H1 (cell line): ENCODE measurements at regions not wholly inside any gene's neighbourhood (a gene's known extent, or its start where the extent isn't known, plus 50 kb on each side); places are given as distances from the start of the nearest gene placed in this dataset.

Source experiments
- CTCF ChIA-PET: fragments of 300-600 bp; sonication (Branson Sonifier 250); formaldehyde crosslinking; loops from one replicate; lab custom pipeline; 2021; ENCODE audit not compliant: partially characterized antibody; lab: Charles Lee
- POLR2A ChIA-PET: fragments of 300-600 bp; sonication (Branson Sonifier 250); formaldehyde crosslinking; loops from one replicate; lab custom pipeline; 2021; ENCODE audit warnings: inconsistent platforms; ENCODE audit not compliant: partially characterized antibody; lab: Charles Lee
- DNase-seq, 2 experiments: peaks; one replicate each; pipeline versions ENCODE4 v3.0.0 to v3.0.0-alpha.2; 2010 to 2022; ENCODE audit warnings: low spot score in 2 of 2, low read depth in 1 of 2, mixed read lengths in 1 of 2
- FAIRE-seq: peaks from 2 replicates; lab custom pipeline; 2011; peaks lifted over from hg19 to GRCh38; lab: Jason Lieb, UNC
- H2AFZ ChIP-seq: 2 replicates; pipeline ENCODE4 v1.8.1; 2012; ENCODE audit warnings: low read length, inconsistent platforms
- H2AK5ac ChIP-seq: 2 replicates; pipeline ENCODE4 v1.6.1; 2013; ENCODE audit warnings: low read depth, low read length
- H2BK120ac ChIP-seq: replicated peaks from 2 replicates; pipeline ENCODE3; 2013; ENCODE audit warnings: low read depth, low read length, inconsistent platforms
- H2BK12ac ChIP-seq: 2 replicates; pipeline ENCODE4 v1.6.1; 2013; ENCODE audit warnings: low read depth, low read length
- H2BK15ac ChIP-seq: 2 replicates; pipeline ENCODE4 v1.6.1; 2013; ENCODE audit warnings: low read length
- H2BK20ac ChIP-seq: 2 replicates; pipeline ENCODE4 v1.6.1; 2013; ENCODE audit warnings: low read length
- H2BK5ac ChIP-seq: 2 replicates; pipeline ENCODE4 v1.6.1; 2013; ENCODE audit warnings: low read depth, low read length
- H3K14ac ChIP-seq: 2 replicates; pipeline ENCODE4 v1.6.1; 2013; ENCODE audit warnings: inconsistent platforms; ENCODE audit not compliant: insufficient read length
- H3K18ac ChIP-seq: 2 replicates; pipeline ENCODE4 v1.6.1; 2013; ENCODE audit warnings: low read length; ENCODE audit errors: extremely low read depth
- H3K23ac ChIP-seq: 2 replicates; pipeline ENCODE4 v1.6.1; 2013; ENCODE audit warnings: inconsistent platforms; ENCODE audit not compliant: insufficient read length
- H3K23me2 ChIP-seq: 2 replicates; pipeline ENCODE4 v1.6.1; 2013; ENCODE audit warnings: low read depth, low read length
- H3K27ac ChIP-seq: 2 replicates; pipeline ENCODE4 v1.6.1; 2011; ENCODE audit warnings: low read depth, low read length, inconsistent platforms
- H3K27me3 ChIP-seq, 4 experiments: replicated peaks in 1 of 4; 1 replicate in 1 of 4; 2 replicates in 3 of 4; pipeline versions ENCODE4 v1.6.1 to v1.8.1; 2011 to 2013; ENCODE audit warnings: low read length in 3 of 4, mild to moderate bottlenecking in 3 of 4, inconsistent platforms in 2 of 4, mixed read lengths in 2 of 4, moderate library complexity in 1 of 4; ENCODE audit not compliant: control insufficient read depth in 3 of 4, insufficient read depth in 3 of 4; ENCODE audit errors: extremely low read depth in 1 of 4
- H3K36me3 ChIP-seq, 4 experiments: 2 replicates each; pipeline versions ENCODE4 v1.6.1 to v1.8.1; 2011 to 2013; ENCODE audit warnings: mild to moderate bottlenecking in 4 of 4, low read length in 3 of 4, moderate library complexity in 2 of 4, control low read depth in 1 of 4, inconsistent platforms in 1 of 4; ENCODE audit not compliant: insufficient read depth in 4 of 4, control insufficient read depth in 2 of 4
- H3K4ac ChIP-seq: replicated peaks from 2 replicates; pipeline ENCODE3; 2013; ENCODE audit warnings: low read length, low read depth, mixed read lengths, inconsistent platforms; ENCODE audit not compliant: insufficient read length
- H3K4me1 ChIP-seq, 4 experiments: replicated peaks in 1 of 4; 1 replicate in 1 of 4; 2 replicates in 3 of 4; pipeline versions ENCODE4 v1.6.1 to v1.8.1; 2011 to 2013; ENCODE audit warnings: low read length in 3 of 4, inconsistent platforms in 2 of 4, mixed read lengths in 1 of 4; ENCODE audit not compliant: insufficient read depth in 4 of 4, control insufficient read depth in 3 of 4
- H3K4me2 ChIP-seq, 2 experiments: 2 replicates each; pipeline versions ENCODE4 v1.6.1 to v1.8.1; 2011 to 2013; ENCODE audit warnings: low read depth in 2 of 2, low read length in 2 of 2, control low read depth in 1 of 2, inconsistent platforms in 1 of 2, mild to moderate bottlenecking in 1 of 2; ENCODE audit not compliant: insufficient read depth in 1 of 2
- H3K4me3 ChIP-seq, 4 experiments: fragments of 200-600, 300-600 bp in 1 of 4; sonication (generic), shearing (Covaris generic), sonication (Bioruptor Twin) in 1 of 4; 2 replicates each; pipeline versions ENCODE4 v1.5.1 to v1.8.1; 2011 to 2016; ENCODE audit warnings: low read length in 4 of 4, low read depth in 3 of 4, control low read depth in 2 of 4, inconsistent platforms in 2 of 4, mild to moderate bottlenecking in 2 of 4, mixed read lengths in 1 of 4, moderate library complexity in 1 of 4; ENCODE audit not compliant: insufficient read depth in 2 of 4; ENCODE audit errors: extremely low read depth in 1 of 4
- H3K56ac ChIP-seq: replicated peaks from 2 replicates; pipeline ENCODE3; 2013; ENCODE audit warnings: low read depth, mild to moderate bottlenecking, mixed read lengths, low read length, inconsistent platforms; ENCODE audit not compliant: insufficient read length
- H3K79me1 ChIP-seq: 2 replicates; pipeline ENCODE4 v1.6.1; 2013; ENCODE audit warnings: low read depth, low read length, control low read depth
- H3K79me2 ChIP-seq, 2 experiments: 2 replicates each; pipeline versions ENCODE4 v1.6.1 to v1.8.1; 2012 to 2013; ENCODE audit warnings: low read length in 2 of 2, mild to moderate bottlenecking in 2 of 2, inconsistent platforms in 1 of 2; ENCODE audit not compliant: insufficient read depth in 2 of 2, control insufficient read depth in 1 of 2
- H3K9ac ChIP-seq, 4 experiments: replicated peaks in 1 of 4; 1 replicate in 1 of 4; 2 replicates in 3 of 4; pipeline versions ENCODE4 v1.6.1 to v1.8.1; 2011 to 2013; ENCODE audit warnings: low read depth in 3 of 4, low read length in 3 of 4, control low read depth in 2 of 4, mild to moderate bottlenecking in 2 of 4, moderate library complexity in 2 of 4, inconsistent platforms in 1 of 4; ENCODE audit errors: extremely low read depth in 1 of 4
- H3K9me3 ChIP-seq, 2 experiments: 2 replicates each; pipeline versions ENCODE4 v1.6.1 to v1.8.1; 2012 to 2013; ENCODE audit warnings: mild to moderate bottlenecking in 2 of 2, moderate library complexity in 2 of 2, control low read depth in 1 of 2, inconsistent platforms in 1 of 2, low read depth in 1 of 2, low read length in 1 of 2, mixed read lengths in 1 of 2; ENCODE audit not compliant: insufficient read depth in 2 of 2
- H4K20me1 ChIP-seq, 2 experiments: replicated peaks in 1 of 2; 2 replicates each; pipeline versions ENCODE3 to v1.8.1; 2011 to 2013; ENCODE audit warnings: inconsistent platforms in 2 of 2, low read length in 2 of 2, mild to moderate bottlenecking in 1 of 2; ENCODE audit not compliant: insufficient read depth in 2 of 2, control insufficient read depth in 1 of 2
- H4K5ac ChIP-seq: 2 replicates; pipeline ENCODE4 v1.6.1; 2013; ENCODE audit warnings: low read length, low read depth, mixed read lengths, inconsistent platforms; ENCODE audit not compliant: insufficient read length
- H4K8ac ChIP-seq: 2 replicates; pipeline ENCODE4 v1.8.0; 2013; ENCODE audit warnings: mild to moderate bottlenecking, moderate library complexity, low read length, inconsistent platforms; ENCODE audit not compliant: insufficient read depth; ENCODE audit errors: extremely low read depth
- H4K91ac ChIP-seq: replicated peaks from 2 replicates; pipeline ENCODE3; 2013; ENCODE audit warnings: low read length, mixed read lengths, inconsistent platforms; ENCODE audit not compliant: insufficient read length
- E2F6 ChIP-seq: IDR thresholded peaks from 2 replicates; pipeline ENCODE4 v1.6.1; 2012; ENCODE audit warnings: inconsistent platforms
- RAD21 ChIP-seq, 2 experiments: IDR thresholded peaks in 1 of 2; conservative IDR thresholded peaks in 1 of 2; 2 replicates each; pipeline ENCODE4 v1.6.1; 2011; ENCODE audit warnings: low read depth in 2 of 2, low read length in 2 of 2, improper control_type of control experiment in 1 of 2, inconsistent platforms in 1 of 2, mild to moderate bottlenecking in 1 of 2, moderate library complexity in 1 of 2
- WGBS, 2 experiments: shearing (Covaris generic) in 1 of 2; methylation state at CpG; one replicate each; pipeline versions ENCODE4 v1.1.6 to v1.1.7; 2013 to 2015; ENCODE audit warnings: low lambda C conversion rate in 2 of 2, mixed read lengths in 2 of 2, inconsistent platforms in 1 of 2, low coverage in 1 of 2, missing lambda C conversion rate in 1 of 2; ENCODE audit not compliant: insufficient replicate concordance in 2 of 2, insufficient coverage in 1 of 2, insufficient read length in 1 of 2; ENCODE audit errors: extremely low coverage in 1 of 2, missing lambda C conversion rate in 1 of 2; 5-methylcytosine and 5-hydroxymethylcytosine counted together
- TF ChIP-seq, protein P1 (sequence below), 3 experiments: IDR thresholded peaks; 1 replicate in 2 of 3; 2 replicates in 1 of 3; pipeline versions ENCODE4 v1.5.1 to v1.6.1; 2011; ENCODE audit warnings: low read length in 3 of 3, mild to moderate bottlenecking in 3 of 3, inconsistent platforms in 2 of 3, low read depth in 1 of 3, moderate library complexity in 1 of 3; ENCODE audit not compliant: insufficient read depth in 1 of 3; ENCODE audit errors: control extremely low read depth in 1 of 3

DNA sequence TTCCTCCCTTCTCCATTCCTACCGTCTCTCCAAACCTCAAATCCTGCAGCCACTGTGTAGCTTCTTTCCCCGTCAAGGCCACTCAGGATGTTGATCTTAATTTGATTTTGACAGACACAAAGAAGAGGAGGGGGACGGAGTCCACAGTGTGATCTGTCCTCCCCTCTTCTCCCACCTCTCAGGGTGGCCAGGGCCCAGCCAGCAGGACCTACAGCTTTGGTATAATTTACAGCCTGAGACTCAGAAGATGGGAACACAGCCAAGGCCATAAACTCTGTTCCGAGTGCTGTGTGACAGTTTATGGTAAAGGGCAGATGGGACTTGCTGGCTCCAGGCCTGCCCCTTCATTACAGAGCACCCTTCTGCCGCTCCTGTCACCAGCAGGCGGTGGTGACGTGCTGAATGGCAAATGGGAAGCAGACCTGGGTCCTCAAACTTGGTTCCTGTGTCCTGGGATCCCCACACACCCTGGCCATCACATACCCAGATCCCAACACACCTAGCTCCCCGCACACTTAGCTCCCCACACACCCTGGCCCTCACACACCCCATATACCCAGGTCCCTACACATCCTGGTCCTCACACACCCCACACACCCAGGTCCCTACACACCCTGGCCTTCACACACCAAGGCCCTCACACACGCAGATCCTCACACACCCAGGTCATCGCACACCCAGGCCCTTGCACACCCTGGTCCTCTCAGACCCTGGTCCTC lies 71.6 kb downstream of the CD2 start:
- peak overlapping the region; percentile 85 for H2BK12ac ChIP-seq
- POLR2A ChIA-PET: no interaction called here
- H4K8ac ChIP-seq: no peak overlapping the region
- no peak overlapping the region for H3K4me2 ChIP-seq
- 0 out of 2 replicates have a peak overlapping the region, but pooled peaks have one; percentile 35 for H3K18ac ChIP-seq
- H3K4ac ChIP-seq: no peak overlapping the region
- H3K79me2 ChIP-seq: no peaks in the 10 kb centered on the region
- FAIRE-seq (no peak), DNase-seq (no peak)
- H2BK15ac ChIP-seq: peak overlapping the region; percentile 83; the same call in 1 of the 2 replicates
- TF ChIP-seq E2F6: no peak
- peak in 1 of 2 experiments; percentile 16; a peak in 1 of 4 replicates for TF ChIP-seq RAD21 (IDR thresholded peaks at IDR 0.05 in 1 of 2, conservative IDR thresholded peaks at IDR 0.05 in 1 of 2; ENCODE audit: low read depth in 2 of 2, low read length in 2 of 2)
- TF ChIP-seq, protein P1, sequence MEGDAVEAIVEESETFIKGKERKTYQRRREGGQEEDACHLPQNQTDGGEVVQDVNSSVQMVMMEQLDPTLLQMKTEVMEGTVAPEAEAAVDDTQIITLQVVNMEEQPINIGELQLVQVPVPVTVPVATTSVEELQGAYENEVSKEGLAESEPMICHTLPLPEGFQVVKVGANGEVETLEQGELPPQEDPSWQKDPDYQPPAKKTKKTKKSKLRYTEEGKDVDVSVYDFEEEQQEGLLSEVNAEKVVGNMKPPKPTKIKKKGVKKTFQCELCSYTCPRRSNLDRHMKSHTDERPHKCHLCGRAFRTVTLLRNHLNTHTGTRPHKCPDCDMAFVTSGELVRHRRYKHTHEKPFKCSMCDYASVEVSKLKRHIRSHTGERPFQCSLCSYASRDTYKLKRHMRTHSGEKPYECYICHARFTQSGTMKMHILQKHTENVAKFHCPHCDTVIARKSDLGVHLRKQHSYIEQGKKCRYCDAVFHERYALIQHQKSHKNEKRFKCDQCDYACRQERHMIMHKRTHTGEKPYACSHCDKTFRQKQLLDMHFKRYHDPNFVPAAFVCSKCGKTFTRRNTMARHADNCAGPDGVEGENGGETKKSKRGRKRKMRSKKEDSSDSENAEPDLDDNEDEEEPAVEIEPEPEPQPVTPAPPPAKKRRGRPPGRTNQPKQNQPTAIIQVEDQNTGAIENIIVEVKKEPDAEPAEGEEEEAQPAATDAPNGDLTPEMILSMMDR (IDR thresholded peaks at IDR 0.05; ENCODE audit: control extremely low read depth in 1 of 3, insufficient read depth in 1 of 3, low read depth in 1 of 3, low read length in 3 of 3): peak in 2 of 3 experiments; percentile 1 to 3; a peak in 2 of 4 replicates
- H3K14ac ChIP-seq: no peak overlapping the region
- H3K9me3 ChIP-seq: no peaks in the 10 kb centered on the region; a peak in 1 of 4 replicates
- CTCF ChIA-PET: interaction anchor here (0.6 to 4.4 kb wide), 10 partner anchors 8 to 229 kb away, joined by 3 to 17 read pairs (median 4); no protein-coding TSS in a partner anchor
- H2BK5ac ChIP-seq: peak overlapping the region; percentile 63
- H3K56ac ChIP-seq: no peak overlapping the region
- 91% methylated on average over 9 of the region's 10 CpGs; no CpG with 5 or more reads in 1 of the 2 experiments for WGBS, 2 experiments
- no peak overlapping the region for H3K23ac ChIP-seq
- H3K36me3 ChIP-seq: no peaks in the 10 kb centered on the region
- no peak overlapping the region for H3K9ac ChIP-seq
- no peaks in the 10 kb centered on the region for H3K27me3 ChIP-seq
- H2AK5ac ChIP-seq: peak overlapping the region; percentile 43; the same call in 1 of the 2 replicates
- peak overlapping the region; percentile 22 for H4K91ac ChIP-seq
- H3K4me1 ChIP-seq: peaks cover 0 to 9% (median 6%) of the 10 kb centered on the region in 4 experiments; a peak in 5 of 7 replicates
- H2AFZ ChIP-seq: peak overlapping the region; percentile 83; the same call in 1 of the 2 replicates
- H3K23me2 ChIP-seq: no peaks in the 10 kb centered on the region; the same call in 1 of the 2 replicates
- H3K27ac ChIP-seq: no peak overlapping the region
- H3K79me1 ChIP-seq: no peaks in the 10 kb centered on the region
- no peak overlapping the region for H4K5ac ChIP-seq
- peak overlapping the region; percentile 15 for H2BK120ac ChIP-seq
- H4K20me1 ChIP-seq: no peaks in the 10 kb centered on the region
- H3K4me3 ChIP-seq: no peak overlapping the region
- peak overlapping the region; percentile 40; the same call in 1 of the 2 replicates for H2BK20ac ChIP-seq
